Uterus (tissue), 2 donors: ENCODE measurements at regions not wholly inside any gene's neighbourhood (a gene's known extent, or its start where the extent isn't known, plus 50 kb on each side); places are given as distances from the start of the nearest gene placed in this dataset.

Source experiments
- CTCF ChIP-seq, 4 experiments: fragments of 200-600 bp in 2 of 4; fragments of 450-650 bp in 2 of 4; sonication (generic) in 2 of 4; IDR thresholded peaks; one replicate each; pipeline ENCODE4 v1.5.1; 2016 to 2019; ENCODE audit warnings: antibody characterized with exemption in 4 of 4, mild to moderate bottlenecking in 2 of 4, moderate library complexity in 1 of 4
- POLR2A ChIP-seq, 2 donors: fragments of 450-650 bp; IDR thresholded peaks; one replicate each; pipeline ENCODE4 v1.6.1; 2016; ENCODE audit warnings: antibody characterized with exemption in 2 of 2, mild to moderate bottlenecking in 1 of 2, moderate library complexity in 1 of 2

DNA sequence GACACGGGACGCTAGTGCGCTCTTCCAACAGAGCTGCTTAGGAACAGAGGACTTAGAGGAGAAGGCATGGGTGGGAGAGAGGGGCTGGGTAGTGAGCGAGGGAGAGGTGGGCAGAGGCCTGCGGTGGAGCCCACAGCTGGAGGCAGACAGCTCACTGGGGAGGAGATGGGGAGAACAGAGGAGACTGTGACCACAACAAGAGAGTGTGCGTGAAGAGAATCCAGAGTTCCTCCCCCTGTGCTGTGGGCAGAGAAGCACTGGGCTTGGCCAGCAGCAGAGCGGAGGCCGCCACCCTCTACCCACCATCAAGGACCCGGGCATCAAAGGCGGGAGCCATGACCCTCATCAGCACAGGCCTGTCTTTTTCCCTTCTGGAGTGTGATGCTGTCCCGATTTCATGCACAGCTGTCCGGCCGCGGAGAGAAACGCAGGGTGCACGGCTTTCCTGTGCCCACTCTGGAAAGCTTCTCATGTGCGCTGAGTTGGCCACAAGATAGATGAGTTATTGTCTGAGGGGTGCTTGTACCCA, 228.3 kb upstream of the IRX4 start:
- TF ChIP-seq CTCF (IDR thresholded peaks at IDR 0.05) (no peak), POLR2A (IDR thresholded peaks at IDR 0.05) (no peak)
